ENCODE measurements at regions not wholly inside any gene's neighbourhood (a gene's known extent, or its start where the extent isn't known, plus 50 kb on each side); places are given as distances from the start of the nearest gene placed in this dataset.

DNA sequence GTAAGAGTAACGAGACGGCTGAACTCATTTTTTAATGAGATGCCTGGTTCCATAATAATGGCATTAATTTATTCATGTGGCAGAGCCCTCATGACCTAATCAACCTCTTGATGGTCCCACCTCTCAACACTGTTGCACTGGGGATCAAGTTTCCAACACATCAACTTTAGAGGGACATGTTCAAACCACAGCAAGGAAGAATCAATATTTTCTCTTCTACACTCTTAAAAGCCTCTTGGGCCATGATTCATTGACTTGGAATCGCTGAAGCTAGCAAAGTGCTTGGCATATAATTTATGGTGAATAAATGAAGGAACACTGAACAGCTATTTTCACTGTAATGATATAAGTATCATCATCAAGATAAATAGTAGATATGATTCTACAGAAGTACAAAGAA lies 333.0 kb downstream of the TNS1 start:
- no peak overlapping the region for H3K27ac ChIP-seq
- WGBS, 2 donors, result 80 to 93% methylated on average over 3 of the region's 3 CpGs
- no peak overlapping the region for H3K4me3 ChIP-seq
- ATAC-seq (ENCODE audit: low FRiP score in 2 of 2), result no peak
- no peaks in the 10 kb centered on the region for H3K9me3 ChIP-seq
- peaks cover 0 to 6% (median 0%) of the 10 kb centered on the region in 4 donors for H3K4me1 ChIP-seq
- no peaks in the 10 kb centered on the region for H3K36me3 ChIP-seq
- no peaks in the 10 kb centered on the region for H3K27me3 ChIP-seq
- no peak for DNase-seq
- TF ChIP-seq EP300 (IDR thresholded peaks at IDR 0.05) (no peak), POLR2A (IDR thresholded peaks at IDR 0.05) (no peak), POLR2AphosphoS5 (IDR thresholded peaks at IDR 0.05) (no peak)

DNA sequence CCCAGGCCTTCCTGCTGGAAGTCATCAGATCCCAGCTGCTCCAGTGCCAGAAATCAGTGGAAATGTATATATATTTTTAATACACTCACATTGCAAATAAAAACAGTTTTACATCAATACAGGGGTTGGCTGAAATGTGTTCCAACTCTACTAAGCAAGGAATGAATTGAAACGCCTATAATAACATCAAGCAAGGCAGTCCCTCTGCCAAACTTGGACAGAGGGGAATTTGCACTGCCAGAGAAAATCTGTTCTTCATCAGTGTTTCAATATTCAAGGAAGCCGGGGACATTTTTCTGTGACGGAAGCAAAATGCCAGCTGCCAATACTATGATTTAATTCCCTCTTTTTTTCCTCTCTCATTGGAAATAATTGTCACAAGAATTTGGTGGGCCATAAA lies 335.3 kb downstream of the TNS1 start:
- Histone ChIP-seq H3K27me3 (no peaks in the 10 kb centered on the region), H3K4me3 (no peak overlapping the region), H3K4me1 (no peaks in the 10 kb centered on the region), H3K27ac (no peak overlapping the region), H3K9me3 (no peaks in the 10 kb centered on the region), H3K36me3 (no peaks in the 10 kb centered on the region)
- TF ChIP-seq POLR2A (IDR thresholded peaks at IDR 0.05), result no peak
- TF ChIP-seq EP300 (IDR thresholded peaks at IDR 0.05), result no peak
- TF ChIP-seq, protein P1, sequence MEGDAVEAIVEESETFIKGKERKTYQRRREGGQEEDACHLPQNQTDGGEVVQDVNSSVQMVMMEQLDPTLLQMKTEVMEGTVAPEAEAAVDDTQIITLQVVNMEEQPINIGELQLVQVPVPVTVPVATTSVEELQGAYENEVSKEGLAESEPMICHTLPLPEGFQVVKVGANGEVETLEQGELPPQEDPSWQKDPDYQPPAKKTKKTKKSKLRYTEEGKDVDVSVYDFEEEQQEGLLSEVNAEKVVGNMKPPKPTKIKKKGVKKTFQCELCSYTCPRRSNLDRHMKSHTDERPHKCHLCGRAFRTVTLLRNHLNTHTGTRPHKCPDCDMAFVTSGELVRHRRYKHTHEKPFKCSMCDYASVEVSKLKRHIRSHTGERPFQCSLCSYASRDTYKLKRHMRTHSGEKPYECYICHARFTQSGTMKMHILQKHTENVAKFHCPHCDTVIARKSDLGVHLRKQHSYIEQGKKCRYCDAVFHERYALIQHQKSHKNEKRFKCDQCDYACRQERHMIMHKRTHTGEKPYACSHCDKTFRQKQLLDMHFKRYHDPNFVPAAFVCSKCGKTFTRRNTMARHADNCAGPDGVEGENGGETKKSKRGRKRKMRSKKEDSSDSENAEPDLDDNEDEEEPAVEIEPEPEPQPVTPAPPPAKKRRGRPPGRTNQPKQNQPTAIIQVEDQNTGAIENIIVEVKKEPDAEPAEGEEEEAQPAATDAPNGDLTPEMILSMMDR (IDR thresholded peaks at IDR 0.05), result no peak
- no peak for TF ChIP-seq POLR2AphosphoS5 (IDR thresholded peaks at IDR 0.05)
- WGBS, 2 donors, result 67 to 81% methylated on average over 3 of the region's 3 CpGs
- DNase-seq, result no peak
- peak in 1 of 2 donors; percentile 71 for ATAC-seq (ENCODE audit: low FRiP score in 2 of 2)

DNA sequence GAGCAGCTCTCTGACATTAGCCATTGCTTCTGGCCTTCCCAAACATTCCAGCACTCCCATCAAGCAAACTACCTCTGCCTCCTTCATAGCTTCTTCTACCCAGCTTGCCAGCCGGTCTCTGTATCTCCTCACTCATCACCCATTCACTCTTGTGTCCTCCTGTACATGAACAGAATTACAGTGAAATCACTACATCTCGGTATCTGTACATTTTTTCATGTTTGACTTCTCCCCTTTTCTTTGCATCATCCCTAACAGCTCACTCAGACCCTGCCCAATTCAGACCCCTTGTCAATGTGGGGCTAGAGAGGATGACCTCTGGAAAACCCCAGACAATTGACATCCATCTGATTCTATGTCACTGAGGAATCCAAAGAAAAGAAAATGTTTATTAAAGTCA lies 335.8 kb downstream of the TNS1 start:
- 77 to 89% methylated on average over 2 of the region's 2 CpGs for WGBS, 2 donors
- no peak for ATAC-seq (ENCODE audit: low FRiP score in 2 of 2)
- DNase-seq, result no peak
- Histone ChIP-seq H3K36me3 (no peaks in the 10 kb centered on the region), H3K4me1 (no peaks in the 10 kb centered on the region), H3K27me3 (no peaks in the 10 kb centered on the region), H3K9me3 (no peaks in the 10 kb centered on the region), H3K27ac (peak overlapping the region in 1 of 4 donors; percentile 23), H3K4me3 (no peak overlapping the region)
- TF ChIP-seq, protein P1 (IDR thresholded peaks at IDR 0.05), result no peak
- no peak for TF ChIP-seq POLR2A (IDR thresholded peaks at IDR 0.05)
- no peak for TF ChIP-seq EP300 (IDR thresholded peaks at IDR 0.05)
- no peak for TF ChIP-seq POLR2AphosphoS5 (IDR thresholded peaks at IDR 0.05)

DNA sequence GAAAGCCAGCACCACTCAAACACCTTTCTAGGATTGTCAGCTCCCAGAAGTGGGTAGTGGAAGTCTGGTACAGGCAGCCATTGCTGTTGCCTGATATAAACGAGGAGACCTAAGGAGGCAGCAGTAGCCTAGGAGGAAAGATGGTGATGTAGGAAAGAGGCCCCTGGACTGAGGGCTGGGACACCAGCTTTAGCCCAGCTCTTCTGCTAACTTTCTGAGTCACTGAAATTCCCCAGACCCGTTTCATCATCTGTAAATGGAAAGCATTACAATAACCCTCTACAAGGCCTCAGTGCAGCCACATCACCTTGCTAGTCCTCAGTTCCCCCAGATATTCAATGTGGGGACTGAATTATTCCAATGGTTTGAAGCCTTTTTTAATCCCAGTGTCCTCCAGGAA lies 336.5 kb downstream of the TNS1 start:
- H3K4me1 ChIP-seq, result peaks cover 0 to 2% (median 0%) of the 10 kb centered on the region in 4 donors
- TF ChIP-seq POLR2AphosphoS5 (IDR thresholded peaks at IDR 0.05) (no peak), POLR2A (IDR thresholded peaks at IDR 0.05) (no peak)
- H3K27me3 ChIP-seq, result no peaks in the 10 kb centered on the region
- H3K9me3 ChIP-seq, result no peaks in the 10 kb centered on the region
- whole genome bisulfite sequencing, 2 donors, result 77 to 92% methylated on average over 2 of the region's 2 CpGs
- no peak overlapping the region for H3K27ac ChIP-seq
- peak in 1 of 2 donors; percentile 70 for ATAC-seq (ENCODE audit: low FRiP score in 2 of 2)
- no peak for DNase-seq
- no peaks in the 10 kb centered on the region for H3K36me3 ChIP-seq
- no peak overlapping the region for H3K4me3 ChIP-seq

DNA sequence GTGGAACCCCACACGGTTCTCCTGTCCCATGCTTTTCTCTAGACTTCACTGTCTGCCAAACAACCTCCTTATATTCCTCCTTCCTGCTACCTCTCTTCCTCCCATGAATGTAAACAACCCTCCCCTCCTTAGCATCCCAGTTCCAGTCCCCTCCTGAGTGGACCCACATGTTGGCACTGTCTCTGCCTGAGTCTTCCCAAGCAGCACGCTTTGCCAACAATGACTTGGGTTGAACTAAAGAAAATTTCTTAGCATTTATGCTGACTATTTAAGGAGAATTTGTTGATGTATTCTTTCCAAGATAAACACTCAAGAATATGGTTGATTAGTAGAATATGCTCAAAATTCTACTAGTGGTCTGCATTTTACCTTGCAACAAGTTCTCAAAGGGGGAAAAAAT lies 338.0 kb downstream of the TNS1 start:
- no peak for TF ChIP-seq POLR2AphosphoS5 (IDR thresholded peaks at IDR 0.05)
- H3K27me3 ChIP-seq, result no peaks in the 10 kb centered on the region
- no peak overlapping the region for H3K4me3 ChIP-seq
- H3K4me1 ChIP-seq, result peaks cover 0 to 2% (median 0%) of the 10 kb centered on the region in 4 donors
- ATAC-seq (ENCODE audit: low FRiP score in 2 of 2) (no peak), DNase-seq (no peak)
- no peak overlapping the region for H3K27ac ChIP-seq
- H3K9me3 ChIP-seq, result no peaks in the 10 kb centered on the region
- 55 to 79% methylated on average over 2 of the region's 2 CpGs for WGBS, 2 donors
- H3K36me3 ChIP-seq, result no peaks in the 10 kb centered on the region

DNA sequence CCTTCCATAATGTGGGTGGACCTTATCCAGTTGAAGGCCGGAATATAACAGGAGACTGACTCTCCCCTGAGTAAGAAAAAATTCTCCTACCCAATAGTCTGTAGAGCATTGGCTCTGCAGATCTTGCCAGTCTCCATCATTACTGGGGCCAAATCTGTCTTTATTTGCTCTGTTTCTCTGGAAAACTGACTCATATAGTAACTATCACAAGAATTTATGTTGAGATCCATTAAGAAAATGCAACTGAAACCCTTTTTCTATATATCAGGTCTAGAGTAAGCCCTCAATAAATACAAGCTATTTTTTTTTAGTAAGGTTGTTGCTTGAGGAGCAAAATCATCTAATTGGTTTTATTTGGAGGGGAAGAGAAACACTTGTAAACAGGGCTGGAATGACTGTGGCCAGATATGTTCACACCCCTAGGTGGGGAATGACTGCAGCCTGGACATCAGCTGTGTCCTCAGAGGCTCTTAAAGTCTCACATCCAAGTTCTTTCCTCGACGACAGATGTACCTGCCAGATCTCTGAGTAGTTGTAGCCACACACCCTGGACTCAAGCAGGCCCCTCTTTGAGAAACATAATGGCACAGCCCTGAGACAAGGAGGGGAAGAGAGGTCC lies 339.7 kb downstream of the TNS1 start:
- Histone ChIP-seq H3K27ac (no peak overlapping the region), H3K9me3 (no peaks in the 10 kb centered on the region), H3K4me3 (no peak overlapping the region), H3K36me3 (no peaks in the 10 kb centered on the region), H3K27me3 (no peaks in the 10 kb centered on the region), H3K4me1 (peaks cover 0 to 2% (median 0%) of the 10 kb centered on the region in 4 donors)
- no peak for DNase-seq
- no peak for ATAC-seq (ENCODE audit: low FRiP score in 2 of 2)
- 86 to 93% methylated on average over 3 of the region's 3 CpGs for WGBS, 2 donors
- TF ChIP-seq POLR2A (IDR thresholded peaks at IDR 0.05) (no peak), EP300 (IDR thresholded peaks at IDR 0.05) (no peak), POLR2AphosphoS5 (IDR thresholded peaks at IDR 0.05) (no peak)

DNA sequence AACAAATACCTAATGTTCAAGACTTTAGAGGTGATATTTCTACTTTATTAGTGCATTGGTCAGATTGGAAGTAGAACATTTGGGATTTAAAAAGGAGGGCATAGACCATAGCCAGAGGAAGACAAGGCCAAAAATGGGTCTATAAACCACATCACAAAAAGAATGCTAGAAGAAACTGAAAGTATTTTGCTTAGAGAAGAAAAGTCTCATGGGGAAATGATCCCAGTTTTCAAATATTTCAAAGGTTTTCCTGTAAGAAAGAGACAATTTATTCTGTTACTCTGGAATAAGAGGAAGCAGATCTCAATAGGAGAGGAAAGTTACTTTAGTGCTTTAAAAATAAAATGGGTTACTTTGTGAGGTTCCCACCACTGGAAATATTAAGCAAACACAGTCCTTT lies 341.4 kb downstream of the TNS1 start:
- H3K4me3 ChIP-seq, result no peak overlapping the region
- no peak for TF ChIP-seq POLR2AphosphoS5 (IDR thresholded peaks at IDR 0.05)
- TF ChIP-seq EP300 (IDR thresholded peaks at IDR 0.05), result no peak
- no peak for TF ChIP-seq POLR2A (IDR thresholded peaks at IDR 0.05)
- TF ChIP-seq, protein P1 (IDR thresholded peaks at IDR 0.05), result no peak
- H3K36me3 ChIP-seq, result no peaks in the 10 kb centered on the region
- H3K9me3 ChIP-seq, result no peaks in the 10 kb centered on the region
- no peak for DNase-seq
- ATAC-seq (ENCODE audit: low FRiP score in 2 of 2), result no peak
- H3K27ac ChIP-seq, result peak overlapping the region in 1 of 4 donors; percentile 45
- peaks cover 0 to 4% (median 1%) of the 10 kb centered on the region in 4 donors for H3K4me1 ChIP-seq
- no peaks in the 10 kb centered on the region for H3K27me3 ChIP-seq
